ENCODE measurements at regions not wholly inside any gene's neighbourhood (a gene's known extent, or its start where the extent isn't known, plus 50 kb on each side); places are given as distances from the start of the nearest gene placed in this dataset.

GRCh38 chr5:62084391-62084790 is 221.6 kb upstream of the KIF2A start:
- TF ChIP-seq CTCF (IDR thresholded peaks at IDR 0.05; ENCODE audit: low read depth, low read length) = no peak
- no peak for TF ChIP-seq EZH2phosphoT487 (IDR thresholded peaks at IDR 0.05; ENCODE audit: low read depth)

All from OCI-LY3 (cell line).